Activated T-cell treated with anti-CD3 and anti-CD28 coated beads, Interleukin-2, amount 50 U/mL, for 1 hour (primary cell): ENCODE measurements at regions not wholly inside any gene's neighbourhood (a gene's known extent, or its start where the extent isn't known, plus 50 kb on each side); places are given as distances from the start of the nearest gene placed in this dataset.

Source experiments
- DNase-seq: peaks from one replicate; pipeline ENCODE4 v3.0.0-alpha.2; 2020

- DNase-seq: no peak
Observed at GRCh38 chr6:134117409-134117808, 65.0 kb upstream of the SLC2A12 start.

DNA sequence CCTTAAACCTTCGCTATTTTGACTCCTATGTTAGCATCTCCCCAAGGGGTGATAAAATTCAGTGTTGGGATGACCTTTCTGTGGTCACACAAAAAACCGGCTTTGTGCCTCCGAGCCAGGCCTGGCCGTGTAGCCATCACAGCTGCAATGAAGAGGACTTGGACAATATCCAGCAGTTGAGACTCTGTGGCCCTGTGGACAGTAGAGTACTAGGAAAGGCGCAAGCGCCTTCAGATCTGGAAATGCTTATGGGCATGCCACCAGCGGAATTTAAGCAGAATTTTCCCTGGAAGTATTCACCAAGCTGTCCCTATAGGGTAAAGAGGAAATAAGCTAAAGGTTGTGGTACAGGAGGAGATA, 63.3 kb upstream of the SLC2A12 start:
- no peak for DNase-seq

GRCh38 chr6:134114918-134115714, 62.7 kb upstream of the SLC2A12 start:
- no peak for DNase-seq

DNA sequence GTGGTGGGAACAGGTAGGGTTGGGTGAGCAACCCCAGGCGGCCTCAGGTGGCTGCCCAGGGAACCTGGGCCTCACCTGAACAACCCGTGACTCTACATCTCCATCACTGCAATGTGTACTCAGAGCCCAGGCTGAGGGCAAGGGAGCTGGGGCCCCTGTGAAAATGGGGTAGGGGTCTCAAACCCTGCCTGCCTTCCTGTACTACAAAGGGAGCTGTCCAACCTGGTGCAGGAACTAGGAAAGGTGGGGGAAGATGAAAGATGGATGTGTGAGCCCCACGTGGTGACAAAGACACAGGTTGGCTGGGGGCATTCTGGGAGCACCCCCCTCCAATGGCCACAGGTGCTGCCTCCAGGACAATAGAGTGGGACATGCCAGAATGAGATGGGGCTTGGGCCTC, 62.1 kb upstream of the SLC2A12 start:
- DNase-seq: no peak

DNA sequence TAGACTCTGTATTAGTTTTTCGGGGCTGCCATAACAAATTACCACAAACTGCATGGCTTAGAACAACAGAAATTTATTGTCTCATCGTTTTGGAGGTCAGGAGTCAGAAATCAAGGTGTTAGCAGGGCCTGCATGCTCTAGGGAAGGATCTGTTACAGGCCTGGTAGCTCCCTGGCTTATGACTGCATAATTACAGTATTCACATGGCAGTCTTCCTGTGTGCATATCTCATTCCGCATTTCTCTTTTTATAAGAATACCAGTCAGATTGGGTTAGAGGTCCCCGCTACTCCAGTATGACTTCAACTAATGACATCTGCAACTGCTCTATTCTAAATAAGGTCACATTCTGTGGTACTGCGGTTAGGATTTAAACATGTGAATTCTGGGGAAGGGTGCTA, 59.3 kb upstream of the SLC2A12 start:
- DNase-seq: no peak

DNA sequence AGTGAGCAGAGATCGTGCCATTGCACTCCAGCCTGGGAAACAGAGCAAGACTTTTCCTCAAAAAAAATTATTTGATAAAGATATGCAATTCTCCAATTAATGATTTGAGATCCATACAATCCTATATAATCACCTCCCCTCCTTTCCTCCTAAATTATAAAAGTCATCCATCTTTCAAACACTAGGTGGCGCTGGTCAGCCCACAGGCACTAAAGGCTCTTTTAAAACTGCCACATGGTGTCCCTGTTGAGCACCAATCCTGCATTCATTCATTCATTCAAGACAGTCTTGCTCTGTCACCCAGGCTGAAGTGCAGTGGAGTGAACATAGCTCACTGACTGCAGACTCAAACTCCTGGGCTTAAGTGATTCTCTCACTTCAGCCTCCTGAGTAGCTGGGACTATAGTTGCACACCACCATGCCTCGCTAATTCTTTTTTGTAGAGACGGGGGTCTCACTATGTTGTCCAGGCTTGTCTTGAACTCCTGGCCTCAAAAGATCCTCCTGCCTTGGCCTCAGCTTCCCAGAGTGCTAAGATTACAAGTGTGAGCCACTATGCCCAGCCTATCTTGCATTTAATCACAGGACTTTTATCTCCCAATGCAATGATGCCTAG, 58.7 kb upstream of the SLC2A12 start:
- peak; percentile 20 for DNase-seq

DNA sequence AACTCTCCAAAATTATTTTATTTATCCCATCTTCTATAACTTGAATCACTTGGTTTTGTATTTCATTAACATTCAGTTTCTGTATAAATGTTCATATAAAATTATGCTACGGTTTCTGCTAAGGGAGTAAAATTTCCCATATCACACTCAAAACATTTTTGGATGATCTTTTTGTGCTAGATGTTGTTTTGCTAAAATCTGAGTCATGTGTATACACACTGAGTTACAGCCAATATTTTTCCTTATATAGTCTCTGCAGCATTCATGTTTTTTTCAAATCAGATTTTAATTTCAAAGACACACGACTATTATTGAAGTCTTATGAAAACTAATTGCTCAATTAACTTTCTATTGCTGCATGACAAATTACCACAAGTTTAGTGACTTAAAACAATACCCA, 54.3 kb upstream of the SLC2A12 start:
- no peak for DNase-seq

- DNase-seq: no peak
Observed at GRCh38 chr6:134105940-134106339, 53.5 kb upstream of the SLC2A12 start.

DNA sequence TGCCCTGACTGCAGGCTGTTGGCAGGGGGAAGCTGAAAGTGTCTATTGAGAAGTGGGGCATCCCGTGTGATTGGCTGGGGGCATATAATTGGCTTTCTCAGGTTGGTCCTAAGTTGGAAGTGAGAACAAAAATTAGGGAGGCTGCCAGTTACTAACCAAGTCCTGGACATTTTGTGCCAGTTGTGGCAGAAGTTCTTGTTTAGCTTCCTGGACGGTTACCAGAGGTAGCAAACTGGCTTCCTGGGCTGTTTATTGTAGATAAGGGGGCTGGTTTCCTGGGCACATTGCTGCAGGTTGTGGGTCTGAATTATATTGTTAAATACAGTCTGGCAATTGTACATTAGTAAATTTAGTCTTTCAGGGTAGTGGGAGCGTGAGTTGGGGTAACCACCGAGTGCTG, 50.6 kb upstream of the SLC2A12 start:
- no peak for DNase-seq
